C4-2B (cell line): ENCODE measurements at regions not wholly inside any gene's neighbourhood (a gene's known extent, or its start where the extent isn't known, plus 50 kb on each side); places are given as distances from the start of the nearest gene placed in this dataset.
"Not testable (repeated sequence)": the region's sequence is repeated elsewhere in the genome, so short reads cannot be mapped to it uniquely, and the experiment has no call there.

Experiments
- H3K27ac ChIP-seq: fragments of 450-650 bp; 2 replicates; pipeline ENCODE4 v1.5.1; 2017
- CTCF ChIP-seq: fragments of 450-650 bp; conservative IDR thresholded peaks from 2 replicates; pipeline ENCODE4 v1.5.1; 2017; ENCODE audit warnings: mild to moderate bottlenecking
- ZFX ChIP-seq: fragments of 450-650 bp; IDR thresholded peaks from 2 replicates; pipeline ENCODE4 v1.6.1; 2017

GRCh38 chr5:63451188-63451587 is 511.1 kb downstream of the HTR1A start:
- TF ChIP-seq ZFX (no peak), CTCF (no peak)
- no peak overlapping the region for H3K27ac ChIP-seq

GRCh38 chr5:63439537-63439936 is 522.7 kb downstream of the HTR1A start:
- no peak for TF ChIP-seq ZFX
- TF ChIP-seq CTCF = no peak
- no peak overlapping the region for H3K27ac ChIP-seq

GRCh38 chr5:63409737-63410136 is 552.5 kb downstream of the HTR1A start:
- H3K27ac ChIP-seq = no peak overlapping the region

GRCh38 chr5:63408984-63409383 is 553.3 kb downstream of the HTR1A start:
- H3K27ac ChIP-seq = no peak overlapping the region
- TF ChIP-seq ZFX (no peak), CTCF (no peak)

More at GRCh38 chr5:63409737-63410136, 552.5 kb downstream of the HTR1A start:
- TF ChIP-seq ZFX (no peak), CTCF (no peak)

GRCh38 chr5:63401436-63402046 is 560.7 kb downstream of the HTR1A start:
- no peak for TF ChIP-seq ZFX
- TF ChIP-seq CTCF = peak; percentile 93
- H3K27ac ChIP-seq = no peak overlapping the region

GRCh38 chr5:63400079-63400478 is 562.2 kb downstream of the HTR1A start:
- TF ChIP-seq CTCF (no peak), ZFX (no peak)
- H3K27ac ChIP-seq = no peak overlapping the region

- no peak overlapping the region for H3K27ac ChIP-seq
- TF ChIP-seq CTCF (no peak), ZFX (no peak)
Observed at GRCh38 chr5:63398346-63398745, 563.9 kb downstream of the HTR1A start.

- H3K27ac ChIP-seq = not testable (repeated sequence)
Observed at GRCh38 chr5:63388188-63388587, 574.1 kb downstream of the HTR1A start.
